HUES64 (cell line): ENCODE measurements at regions not wholly inside any gene's neighbourhood (a gene's known extent, or its start where the extent isn't known, plus 50 kb on each side); places are given as distances from the start of the nearest gene placed in this dataset.

Experiments used
- H3K27ac ChIP-seq: 2 replicates; pipeline ENCODE4 v1.7.0; 2013; ENCODE audit warnings: low read depth, low read length, inconsistent platforms
- H3K27me3 ChIP-seq: 2 replicates; pipeline ENCODE4 v1.6.1; 2013; ENCODE audit warnings: mild to moderate bottlenecking, low read length; ENCODE audit not compliant: insufficient read depth
- H3K36me3 ChIP-seq: 2 replicates; pipeline ENCODE4 v1.6.1; 2013; ENCODE audit warnings: mild to moderate bottlenecking, low read length; ENCODE audit not compliant: insufficient read depth
- H3K4me1 ChIP-seq: 2 replicates; pipeline ENCODE4 v1.6.1; 2013; ENCODE audit warnings: mild to moderate bottlenecking, low read length, moderate library complexity; ENCODE audit not compliant: insufficient read depth
- H3K4me3 ChIP-seq: 2 replicates; pipeline ENCODE4 v1.5.1; 2013; ENCODE audit warnings: mild to moderate bottlenecking, low read length, moderate library complexity
- H3K9ac ChIP-seq: 2 replicates; pipeline ENCODE4 v1.6.1; 2013; ENCODE audit warnings: mild to moderate bottlenecking, low read depth, low read length
- H3K9me3 ChIP-seq: 2 replicates; pipeline ENCODE4 v1.6.1; 2013; ENCODE audit warnings: low read depth, low read length; ENCODE audit not compliant: insufficient read depth
- WGBS: fragments of 150-250, 120-280 bp; methylation state at CpG from one replicate; pipeline ENCODE4 v1.1.7; 2013; ENCODE audit warnings: missing lambda C conversion rate; 5-methylcytosine and 5-hydroxymethylcytosine counted together

DNA sequence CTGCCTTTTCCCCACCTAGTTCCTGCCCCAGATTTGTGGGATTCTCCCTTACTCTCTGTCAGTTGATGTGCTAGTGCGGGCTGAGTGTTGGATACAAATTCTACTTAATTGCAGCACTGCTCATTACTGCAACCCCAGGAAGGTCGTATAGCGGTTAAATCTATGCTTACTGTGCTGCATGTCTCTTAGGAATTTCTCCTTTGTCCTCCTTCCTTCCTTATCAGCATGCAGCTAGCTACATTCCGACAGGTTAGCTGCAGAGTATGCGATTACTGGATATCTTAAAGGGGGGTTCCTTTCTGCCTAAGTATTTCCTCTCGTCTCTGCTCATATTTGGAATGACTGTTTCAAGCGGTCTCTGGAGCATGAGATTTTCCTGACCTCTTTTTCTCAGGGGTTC, 662.8 kb downstream of the TLL1 start:
- Histone ChIP-seq H3K4me1 (no peaks in the 10 kb centered on the region), H3K27ac (no peak overlapping the region), H3K9me3 (0 out of 2 replicates have a peak, but pooled peaks cover 6% of the 10 kb centered on the region), H3K36me3 (no peaks in the 10 kb centered on the region), H3K9ac (no peak overlapping the region), H3K4me3 (no peak overlapping the region), H3K27me3 (no peaks in the 10 kb centered on the region)
- 97% methylated on average over 7 of the region's 7 CpGs for WGBS

DNA sequence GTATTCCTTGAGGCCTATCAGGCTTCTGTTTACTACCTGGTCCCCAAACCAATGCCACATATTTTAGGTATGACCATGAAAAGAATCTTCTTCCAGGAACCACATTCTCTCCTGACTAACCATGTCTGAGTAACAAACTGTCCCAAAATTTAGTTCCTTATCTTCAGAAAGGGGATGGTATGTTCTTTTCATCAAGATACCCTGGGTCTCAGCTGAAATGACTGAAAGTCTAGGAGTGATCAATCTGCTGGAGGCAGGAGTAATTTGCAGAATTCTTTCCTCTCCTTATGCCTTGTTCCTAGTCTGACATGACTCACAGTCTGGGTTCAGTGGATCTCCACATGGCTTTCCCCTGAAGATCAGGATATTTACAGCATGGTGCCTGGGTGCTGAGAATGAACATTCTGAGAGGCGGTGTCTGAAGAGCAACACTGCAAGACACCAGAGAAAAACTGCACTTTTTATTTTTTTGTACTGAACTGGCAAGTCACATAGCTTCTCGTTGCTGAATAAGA, 665.5 kb downstream of the TLL1 start:
- no peaks in the 10 kb centered on the region for H3K4me1 ChIP-seq
- 97% methylated on average over 2 of the region's 2 CpGs for WGBS
- H3K27ac ChIP-seq, result no peak overlapping the region
- no peak overlapping the region for H3K9ac ChIP-seq
- H3K4me3 ChIP-seq, result no peak overlapping the region
- H3K36me3 ChIP-seq, result no peaks in the 10 kb centered on the region
- H3K27me3 ChIP-seq, result no peaks in the 10 kb centered on the region
- H3K9me3 ChIP-seq, result 0 out of 2 replicates have a peak, but pooled peaks cover 6% of the 10 kb centered on the region

- Histone ChIP-seq H3K9ac (no peak overlapping the region), H3K9me3 (no peaks in the 10 kb centered on the region), H3K27ac (no peak overlapping the region), H3K27me3 (no peaks in the 10 kb centered on the region), H3K4me1 (no peaks in the 10 kb centered on the region), H3K4me3 (no peak overlapping the region), H3K36me3 (no peaks in the 10 kb centered on the region)
- WGBS, result 96% methylated on average over 6 of the region's 6 CpGs
These were observed 673.0 kb downstream of the TLL1 start for GRCh38 chr4:166546009-166546408.

DNA sequence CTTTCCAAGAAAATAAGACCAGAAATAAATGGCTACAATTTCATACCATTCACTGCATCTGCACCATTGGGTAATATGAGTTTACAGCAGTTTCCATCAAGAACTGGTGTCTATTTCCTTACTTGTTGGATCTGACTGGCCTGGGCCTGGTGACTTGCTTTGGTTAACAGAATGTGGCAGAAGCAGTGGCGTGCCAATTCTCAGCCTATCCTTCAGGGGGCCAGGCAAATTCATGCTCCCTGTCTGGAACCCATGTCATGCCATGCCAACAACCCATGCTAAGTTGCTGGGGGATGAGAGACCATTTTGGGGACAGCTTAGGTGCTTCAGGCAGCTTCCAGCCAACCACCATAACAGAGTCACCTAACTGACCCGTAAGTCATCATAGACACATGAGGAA, 656.7 kb downstream of the SPOCK3 start:
- H3K36me3 ChIP-seq, result no peaks in the 10 kb centered on the region
- no peak overlapping the region for H3K27ac ChIP-seq
- no peaks in the 10 kb centered on the region for H3K4me1 ChIP-seq
- no peaks in the 10 kb centered on the region for H3K27me3 ChIP-seq
- H3K4me3 ChIP-seq, result no peak overlapping the region
- 95% methylated on average over 2 of the region's 2 CpGs for WGBS
- no peak overlapping the region for H3K9ac ChIP-seq
- H3K9me3 ChIP-seq, result no peaks in the 10 kb centered on the region

DNA sequence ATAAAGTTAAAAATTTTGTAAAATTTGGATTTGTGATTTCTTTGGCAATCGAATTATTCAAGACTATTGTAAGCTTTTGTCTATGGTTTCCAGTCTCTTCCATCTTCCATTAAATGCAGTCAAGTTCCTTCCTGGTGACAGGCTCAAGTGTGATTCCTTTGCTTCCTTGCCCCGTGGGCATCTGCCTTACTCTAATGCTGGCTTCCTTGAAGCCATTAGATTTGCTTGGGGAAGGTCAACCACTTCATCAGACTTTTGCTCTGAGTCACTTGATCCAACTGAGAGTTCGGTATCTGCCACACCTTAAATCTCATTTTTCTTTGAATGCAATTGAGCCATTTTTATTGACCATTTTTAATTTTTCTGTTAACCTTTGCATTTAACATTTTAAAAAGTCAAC, 648.8 kb downstream of the SPOCK3 start:
- Histone ChIP-seq H3K4me3 (no peak overlapping the region), H3K27me3 (no peaks in the 10 kb centered on the region), H3K36me3 (no peaks in the 10 kb centered on the region), H3K9ac (no peak overlapping the region), H3K9me3 (no peaks in the 10 kb centered on the region), H3K27ac (no peak overlapping the region), H3K4me1 (no peaks in the 10 kb centered on the region)
- WGBS, result 90% methylated on average over 3 of the region's 3 CpGs

- Histone ChIP-seq H3K4me3 (no peak overlapping the region), H3K9me3 (no peaks in the 10 kb centered on the region), H3K9ac (no peak overlapping the region), H3K36me3 (no peaks in the 10 kb centered on the region), H3K27ac (no peak overlapping the region), H3K27me3 (no peaks in the 10 kb centered on the region), H3K4me1 (no peaks in the 10 kb centered on the region)
- WGBS, result no CpG with 5 or more reads among the region's 1 CpG
These were observed 639.9 kb downstream of the SPOCK3 start for GRCh38 chr4:166594326-166594946.

GRCh38 chr4:166600264-166600663, 634.0 kb downstream of the SPOCK3 start:
- H3K4me1 ChIP-seq, result no peaks in the 10 kb centered on the region
- H3K9ac ChIP-seq, result no peak overlapping the region
- H3K4me3 ChIP-seq, result no peak overlapping the region
- H3K27me3 ChIP-seq, result no peaks in the 10 kb centered on the region
- no peak overlapping the region for H3K27ac ChIP-seq
- H3K9me3 ChIP-seq, result no peaks in the 10 kb centered on the region
- H3K36me3 ChIP-seq, result no peaks in the 10 kb centered on the region
- 100% methylated on average over 1 of the region's 1 CpG for WGBS

- Histone ChIP-seq H3K27ac (no peak overlapping the region), H3K9me3 (no peaks in the 10 kb centered on the region), H3K4me3 (no peak overlapping the region), H3K9ac (no peak overlapping the region), H3K36me3 (no peaks in the 10 kb centered on the region), H3K27me3 (no peaks in the 10 kb centered on the region), H3K4me1 (no peaks in the 10 kb centered on the region)
- WGBS, result 97% methylated on average over 8 of the region's 8 CpGs
These were observed 632.2 kb downstream of the SPOCK3 start for GRCh38 chr4:166602068-166602467.

GRCh38 chr4:166622425-166622977, 611.8 kb downstream of the SPOCK3 start:
- no peaks in the 10 kb centered on the region for H3K27me3 ChIP-seq
- H3K27ac ChIP-seq, result no peak overlapping the region
- H3K4me3 ChIP-seq, result no peak overlapping the region
- H3K9me3 ChIP-seq, result no peaks in the 10 kb centered on the region
- H3K36me3 ChIP-seq, result no peaks in the 10 kb centered on the region
- 91% methylated on average over 6 of the region's 6 CpGs for WGBS
- no peaks in the 10 kb centered on the region for H3K4me1 ChIP-seq
- no peak overlapping the region for H3K9ac ChIP-seq

DNA sequence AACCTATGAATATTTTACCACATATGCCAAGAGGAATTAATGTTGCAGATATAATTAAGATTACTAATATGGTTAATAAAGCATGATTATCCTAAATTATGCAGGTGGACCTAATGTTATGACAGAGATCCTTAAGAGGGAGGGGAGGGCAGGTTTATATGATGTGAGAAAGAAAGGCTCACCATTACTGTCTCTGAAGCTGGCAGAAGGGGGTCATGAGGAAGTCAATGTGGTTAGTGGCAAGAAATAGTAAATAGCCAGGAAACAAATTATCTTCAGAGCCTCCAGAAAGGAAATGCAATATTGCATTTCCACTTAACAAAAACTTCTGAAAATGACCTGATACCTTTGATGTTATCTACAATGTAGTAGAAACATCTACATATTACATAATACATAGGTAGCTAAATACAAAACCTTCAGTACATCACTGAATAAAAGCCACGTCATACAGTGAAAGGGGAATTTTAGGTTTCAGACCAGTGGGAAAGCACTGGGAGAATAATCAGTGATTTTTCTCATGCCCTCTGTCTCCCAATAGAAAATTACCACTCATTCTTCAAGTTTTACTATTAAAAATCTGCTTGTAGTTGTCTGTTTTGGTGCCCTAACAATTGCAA, 609.2 kb downstream of the SPOCK3 start:
- Histone ChIP-seq H3K27ac (no peak overlapping the region), H3K27me3 (no peaks in the 10 kb centered on the region), H3K4me3 (no peak overlapping the region), H3K4me1 (no peaks in the 10 kb centered on the region), H3K9ac (no peak overlapping the region), H3K36me3 (no peaks in the 10 kb centered on the region), H3K9me3 (no peaks in the 10 kb centered on the region)
- no CpG with 5 or more reads among the region's 1 CpG for WGBS

DNA sequence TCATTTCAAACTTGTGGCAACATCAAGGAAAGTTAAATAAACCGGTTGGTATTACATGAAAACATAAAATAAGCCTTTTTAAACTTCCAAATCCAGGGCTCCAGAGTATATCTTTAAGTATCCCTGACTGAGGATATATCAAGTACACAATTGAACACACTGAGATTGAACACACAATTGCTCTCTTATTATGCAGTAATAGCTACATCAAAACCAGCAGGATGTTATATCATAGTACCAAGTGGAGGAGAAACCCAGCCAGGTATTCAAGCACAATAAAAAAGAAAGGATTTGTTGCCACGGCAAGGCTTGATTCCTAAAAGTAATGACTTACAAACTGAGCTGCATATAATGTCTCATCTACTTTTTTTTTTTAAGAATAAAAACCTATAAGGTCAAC, 605.8 kb downstream of the SPOCK3 start:
- no peak overlapping the region for H3K4me3 ChIP-seq
- no peak overlapping the region for H3K27ac ChIP-seq
- no peaks in the 10 kb centered on the region for H3K9me3 ChIP-seq
- no peaks in the 10 kb centered on the region for H3K4me1 ChIP-seq
- H3K36me3 ChIP-seq, result no peaks in the 10 kb centered on the region
- no peaks in the 10 kb centered on the region for H3K27me3 ChIP-seq
- WGBS, result 100% methylated on average over 2 of the region's 2 CpGs
- H3K9ac ChIP-seq, result no peak overlapping the region
